Bronchial epithelial cell (primary cell): ENCODE measurements at regions not wholly inside any gene's neighbourhood (a gene's known extent, or its start where the extent isn't known, plus 50 kb on each side); places are given as distances from the start of the nearest gene placed in this dataset.

Experiments used
- DNase-seq: peaks from one replicate; pipeline ENCODE4 v3.0.0-alpha.2; 2010; ENCODE audit warnings: low read depth
- FAIRE-seq: peaks from 2 replicates; lab custom pipeline; 2011; peaks lifted over from hg19 to GRCh38; lab: Jason Lieb, UNC
- H3K27me3 ChIP-seq: 2 replicates; pipeline ENCODE4 v1.5.1; 2011; ENCODE audit warnings: low read length; ENCODE audit not compliant: control insufficient read depth, insufficient read depth
- H3K36me3 ChIP-seq: 2 replicates; pipeline ENCODE4 v1.5.1; 2011; ENCODE audit warnings: low read length; ENCODE audit not compliant: control insufficient read depth, insufficient read depth
- H3K4me3 ChIP-seq: 2 replicates; pipeline ENCODE4 v1.5.1; 2011; ENCODE audit warnings: mild to moderate bottlenecking, low read depth, low read length, control low read depth
- TF ChIP-seq, protein P1 (sequence below): IDR thresholded peaks from 2 replicates; pipeline ENCODE4 v1.5.1; 2011; ENCODE audit warnings: mild to moderate bottlenecking, moderate library complexity, low read length, control low read depth, inconsistent platforms; ENCODE audit not compliant: insufficient read depth, severe bottlenecking

DNA sequence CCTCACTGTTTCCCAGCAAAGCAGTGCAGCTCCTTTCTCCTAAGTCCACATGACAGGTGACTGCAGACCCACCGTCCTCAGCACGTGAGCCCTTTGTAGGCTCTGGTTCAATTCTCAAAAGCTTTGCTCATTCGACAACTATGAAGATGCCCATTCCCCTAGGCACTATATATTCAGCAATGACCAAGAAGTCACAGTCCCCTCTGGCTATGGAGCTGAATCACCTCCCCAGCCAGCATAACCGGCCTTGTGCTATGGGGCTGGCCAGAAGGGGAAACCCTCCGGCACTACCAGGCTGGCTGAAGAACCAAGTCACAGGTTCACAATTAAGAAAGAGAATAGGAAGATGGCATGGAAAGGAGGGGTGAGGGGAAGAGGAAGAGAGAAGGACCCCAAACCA, 139.7 kb downstream of the WSCD1 start:
- FAIRE-seq (no peak), DNase-seq (no peak)
- TF ChIP-seq, protein P1, sequence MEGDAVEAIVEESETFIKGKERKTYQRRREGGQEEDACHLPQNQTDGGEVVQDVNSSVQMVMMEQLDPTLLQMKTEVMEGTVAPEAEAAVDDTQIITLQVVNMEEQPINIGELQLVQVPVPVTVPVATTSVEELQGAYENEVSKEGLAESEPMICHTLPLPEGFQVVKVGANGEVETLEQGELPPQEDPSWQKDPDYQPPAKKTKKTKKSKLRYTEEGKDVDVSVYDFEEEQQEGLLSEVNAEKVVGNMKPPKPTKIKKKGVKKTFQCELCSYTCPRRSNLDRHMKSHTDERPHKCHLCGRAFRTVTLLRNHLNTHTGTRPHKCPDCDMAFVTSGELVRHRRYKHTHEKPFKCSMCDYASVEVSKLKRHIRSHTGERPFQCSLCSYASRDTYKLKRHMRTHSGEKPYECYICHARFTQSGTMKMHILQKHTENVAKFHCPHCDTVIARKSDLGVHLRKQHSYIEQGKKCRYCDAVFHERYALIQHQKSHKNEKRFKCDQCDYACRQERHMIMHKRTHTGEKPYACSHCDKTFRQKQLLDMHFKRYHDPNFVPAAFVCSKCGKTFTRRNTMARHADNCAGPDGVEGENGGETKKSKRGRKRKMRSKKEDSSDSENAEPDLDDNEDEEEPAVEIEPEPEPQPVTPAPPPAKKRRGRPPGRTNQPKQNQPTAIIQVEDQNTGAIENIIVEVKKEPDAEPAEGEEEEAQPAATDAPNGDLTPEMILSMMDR, result no peak
- Histone ChIP-seq H3K27me3 (no peaks in the 10 kb centered on the region), H3K4me3 (no peak overlapping the region), H3K36me3 (no peaks in the 10 kb centered on the region)

DNA sequence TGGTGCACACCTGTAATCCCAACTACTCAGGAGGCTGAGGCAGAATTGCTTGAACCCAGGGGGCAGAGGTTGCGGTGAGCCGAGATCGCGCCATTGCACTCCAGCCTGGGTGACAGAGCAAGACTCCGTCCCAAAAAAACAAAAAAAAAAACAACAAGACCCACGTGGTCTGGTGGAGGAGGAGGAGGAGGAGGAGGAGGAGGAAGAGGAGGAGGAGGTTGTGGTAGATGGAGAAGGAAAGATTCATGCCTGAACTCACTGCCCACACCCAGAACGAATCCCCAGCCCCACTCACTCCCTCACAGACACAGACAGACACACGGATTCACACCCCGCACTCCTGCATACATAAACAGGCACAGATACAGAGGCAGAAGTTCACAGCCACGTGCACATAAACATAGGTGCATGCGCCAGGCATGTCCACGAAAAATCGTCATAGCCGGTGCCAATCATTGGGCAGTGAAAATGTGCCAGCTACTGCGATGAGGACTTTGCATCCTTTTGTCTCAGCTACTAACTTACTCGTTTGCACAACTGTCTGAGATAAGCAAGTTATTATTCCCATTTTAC, 138.5 kb downstream of the WSCD1 start:
- TF ChIP-seq, protein P1, result no peak
- H3K4me3 ChIP-seq, result no peak overlapping the region
- H3K36me3 ChIP-seq, result no peaks in the 10 kb centered on the region
- DNase-seq (no peak), FAIRE-seq (no peak)
- no peaks in the 10 kb centered on the region for H3K27me3 ChIP-seq

DNA sequence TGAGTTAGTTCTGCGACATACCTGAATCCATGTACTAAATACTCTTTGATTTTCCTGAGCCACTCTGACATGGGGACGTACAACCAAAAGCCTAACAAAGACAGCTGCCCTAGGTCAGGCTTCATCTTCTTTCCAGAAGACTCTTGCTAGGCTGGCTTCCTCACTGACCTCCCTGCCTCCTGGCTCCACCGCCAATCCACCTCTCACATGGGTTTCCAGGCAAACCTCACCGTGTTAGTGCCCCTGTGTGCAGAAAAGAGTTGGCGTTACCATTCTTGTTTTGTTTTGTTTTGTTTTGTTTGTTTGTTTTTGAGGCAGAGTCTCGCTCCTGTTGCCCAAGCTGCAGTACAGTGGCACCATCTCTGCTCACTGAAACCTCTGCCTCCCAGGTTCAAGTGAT, 135.3 kb downstream of the WSCD1 start:
- no peak for FAIRE-seq
- H3K27me3 ChIP-seq, result no peaks in the 10 kb centered on the region
- no peak for DNase-seq
- no peak overlapping the region for H3K4me3 ChIP-seq
- no peaks in the 10 kb centered on the region for H3K36me3 ChIP-seq
- TF ChIP-seq, protein P1, result no peak

DNA sequence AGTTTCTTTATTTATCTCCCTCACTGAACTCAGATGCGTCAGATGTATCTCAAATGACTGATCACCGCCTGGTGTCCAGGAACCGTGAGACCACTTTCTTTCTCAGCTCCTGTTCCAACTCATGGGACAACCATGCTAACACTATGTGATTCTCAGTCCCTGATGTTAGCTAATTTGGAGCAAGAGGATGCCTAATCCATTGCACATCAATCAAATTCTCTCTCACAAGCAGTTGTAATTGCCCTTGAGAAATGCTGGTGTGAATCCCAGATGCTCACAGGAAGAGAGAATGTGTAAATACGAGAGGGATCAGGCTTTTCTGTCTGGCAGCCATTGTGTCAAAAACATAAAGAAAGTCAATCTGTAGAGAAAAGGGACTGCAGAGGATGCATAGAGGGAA, 134.9 kb downstream of the WSCD1 start:
- TF ChIP-seq, protein P1, result no peak
- DNase-seq (no peak), FAIRE-seq (no peak)
- no peak overlapping the region for H3K4me3 ChIP-seq
- no peaks in the 10 kb centered on the region for H3K36me3 ChIP-seq
- H3K27me3 ChIP-seq, result no peaks in the 10 kb centered on the region

DNA sequence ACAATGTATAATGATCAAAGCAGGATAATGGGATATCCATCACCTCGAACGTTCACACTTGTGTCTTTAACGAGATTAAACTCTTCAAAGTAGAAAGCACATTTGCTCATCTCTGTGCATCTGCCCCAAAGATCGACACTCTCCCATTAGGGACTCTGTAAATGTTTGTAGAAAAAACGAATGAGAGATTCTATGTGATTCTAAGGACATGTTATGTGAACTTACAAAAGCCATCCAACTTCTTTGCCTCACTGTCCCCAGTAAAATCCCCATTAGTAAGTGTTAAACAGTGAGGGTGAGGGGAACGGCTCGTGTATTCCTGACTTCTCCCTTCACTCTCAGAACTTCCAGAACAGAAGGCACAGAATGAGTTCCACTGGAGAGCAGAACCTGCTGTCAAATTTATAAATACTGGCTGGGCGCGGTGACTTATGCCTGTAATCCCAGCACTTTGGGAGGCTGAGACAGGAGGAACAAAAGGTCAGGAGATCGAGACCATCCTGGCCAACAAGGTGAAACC, 134.1 kb downstream of the WSCD1 start:
- no peak for DNase-seq
- Histone ChIP-seq H3K36me3 (no peaks in the 10 kb centered on the region), H3K4me3 (no peak overlapping the region), H3K27me3 (no peaks in the 10 kb centered on the region)
- FAIRE-seq, result no peak
- TF ChIP-seq, protein P1, result no peak

DNA sequence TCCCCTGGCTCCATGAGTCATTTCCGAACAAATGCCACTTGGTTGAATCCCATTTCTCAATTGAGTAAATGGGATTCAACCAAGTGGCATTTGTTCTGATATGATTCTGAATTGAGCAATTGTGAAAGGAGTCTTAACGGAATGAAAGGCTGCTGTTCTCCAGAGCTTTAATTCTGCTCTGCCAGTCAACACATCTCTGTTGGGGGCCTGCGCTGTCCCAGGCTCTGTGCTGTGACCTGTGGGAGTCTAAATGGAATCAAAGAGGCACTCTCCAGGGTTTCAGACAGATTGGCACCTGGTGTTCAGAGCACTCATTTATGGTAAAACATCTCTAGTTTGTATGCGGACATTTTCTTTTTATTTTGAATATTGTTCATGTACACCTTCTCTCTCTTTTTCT, 126.2 kb downstream of the WSCD1 start:
- DNase-seq (no peak), FAIRE-seq (no peak)
- H3K4me3 ChIP-seq, result no peak overlapping the region
- no peaks in the 10 kb centered on the region for H3K36me3 ChIP-seq
- TF ChIP-seq, protein P1, result no peak
- H3K27me3 ChIP-seq, result no peaks in the 10 kb centered on the region
